Spleen (tissue), 7 donors: ENCODE measurements at regions not wholly inside any gene's neighbourhood (a gene's known extent, or its start where the extent isn't known, plus 50 kb on each side); places are given as distances from the start of the nearest gene placed in this dataset.

Experiments used
- CTCF ChIP-seq, 11 experiments: fragments of 200-600 bp in 7 of 11; fragments of 450-650 bp in 4 of 11; sonication (generic) in 4 of 11; IDR thresholded peaks in 8 of 11; conservative IDR thresholded peaks in 3 of 11; 1 replicate in 7 of 11; 2 replicates in 4 of 11; pipeline versions ENCODE4 v1.4.0 to v1.8.0; 2016 to 2021; ENCODE audit warnings: antibody characterized with exemption in 11 of 11, inconsistent platforms in 4 of 11, mild to moderate bottlenecking in 1 of 11
- POLR2A ChIP-seq, 3 donors: fragments of 450-650 bp; IDR thresholded peaks; one replicate each; pipeline ENCODE4 v1.5.1; 2017; ENCODE audit warnings: antibody characterized with exemption in 3 of 3, mild to moderate bottlenecking in 1 of 3
- POLR2AphosphoS5 ChIP-seq, 3 donors: sonication (generic); formaldehyde crosslinking; IDR thresholded peaks; one replicate each; pipeline ENCODE4 v1.5.1; 2017; ENCODE audit warnings: antibody characterized with exemption in 3 of 3
- donor health status: DM: no; HTN: no; CAD: no; lungs with moderate emphysema.
- donor health status: DM: no; HTN: no; CAD: no.
- donor health status: DM: no; HTN: no; CAD: no.

GRCh38 chr18:55743133-55743532 lies 155.1 kb upstream of the TCF4 start:
- TF ChIP-seq POLR2A (IDR thresholded peaks at IDR 0.05) (no peak), CTCF (IDR thresholded peaks at IDR 0.05 in 8 of 11, conservative IDR thresholded peaks at IDR 0.05 in 3 of 11) (no peak), POLR2AphosphoS5 (IDR thresholded peaks at IDR 0.05) (no peak)
